K562 (cell line): ENCODE measurements at regions not wholly inside any gene's neighbourhood (a gene's known extent, or its start where the extent isn't known, plus 50 kb on each side); places are given as distances from the start of the nearest gene placed in this dataset.

Source experiments
- ATAC-seq: fragments of 200-7000 bp; cut with Tn5 transposase; 3 replicates; pipeline ENCODE4 v1.9.1; 2020; ENCODE audit warnings: moderate library complexity
- BruUV-seq: library from RNA; stranded (reverse); fragments of 400-500 nt; replicated peaks from 2 replicates; lab custom pipeline; 2021; lab: Mats Ljungman, UMichigan
- CTCF ChIA-PET: fragments of 300-600 bp; formaldehyde crosslinking; extraction: SDS; loops from one replicate; lab custom pipeline; 2021; ENCODE audit warnings: low intra/inter-chr PET ratio; lab: Yijun Ruan, JAX
- POLR2A ChIA-PET: fragments of 300-600, 350-650 bp; sonication (Branson Sonifier 250); formaldehyde crosslinking; extraction: SDS; loops from one replicate; lab custom pipeline; 2021; ENCODE audit warnings: antibody characterized with exemption, inconsistent platforms; lab: Yijun Ruan, JAX
- DNase-seq, 4 experiments: peaks; one replicate each; pipeline versions ENCODE4 v3.0.0 to v3.0.0-alpha.2; 2011 to 2018; ENCODE audit warnings: low spot score in 3 of 4, mixed read lengths in 3 of 4; ENCODE audit errors: extremely low read depth in 1 of 4
- FAIRE-seq: peaks from 2 replicates; lab custom pipeline; 2011; peaks lifted over from hg19 to GRCh38; lab: Jason Lieb, UNC
- H2AFZ ChIP-seq: 2 replicates; pipeline ENCODE4 v1.6.0; 2011; ENCODE audit warnings: low read depth, low read length, control low read depth, inconsistent platforms
- H3K27ac ChIP-seq: fragments of 200-600 bp; 3 replicates; pipeline ENCODE4 v1.8.0; 2011; ENCODE audit warnings: low read depth, mild to moderate bottlenecking, control low read depth, inconsistent platforms, low read length, moderate library complexity, mixed read lengths; ENCODE audit errors: extremely low read depth
- H3K27me3 ChIP-seq, 2 experiments: fragments of 300-600 bp in 1 of 2; 2 replicates in 1 of 2; 3 replicates in 1 of 2; pipeline versions ENCODE4 v1.6.0 to v1.8.0; 2011; ENCODE audit warnings: inconsistent platforms in 2 of 2, low read length in 2 of 2, mild to moderate bottlenecking in 1 of 2, mixed read lengths in 1 of 2, moderate library complexity in 1 of 2; ENCODE audit not compliant: control insufficient read depth in 2 of 2, insufficient read depth in 2 of 2
- H3K36me3 ChIP-seq: fragments of 300-600 bp; 3 replicates; pipeline ENCODE4 v1.8.0; 2011; ENCODE audit warnings: mild to moderate bottlenecking, low read length, inconsistent platforms; ENCODE audit not compliant: control insufficient read depth, insufficient read depth
- H3K4me1 ChIP-seq, 2 experiments: fragments of 200-600 bp in 1 of 2; replicated peaks in 1 of 2; 2 replicates in 1 of 2; 3 replicates in 1 of 2; pipeline versions ENCODE4 v1.5.1 to v1.8.0; 2011; ENCODE audit warnings: inconsistent platforms in 2 of 2, low read length in 2 of 2, mild to moderate bottlenecking in 1 of 2, mixed read lengths in 1 of 2, moderate library complexity in 1 of 2; ENCODE audit not compliant: control insufficient read depth in 2 of 2, insufficient read depth in 2 of 2
- H3K4me2 ChIP-seq: 2 replicates; pipeline ENCODE4 v1.6.1; 2011; ENCODE audit warnings: low read length, control low read depth, inconsistent platforms, mixed read lengths; ENCODE audit not compliant: insufficient read depth
- H3K4me3 ChIP-seq: fragments of 200-600 bp; sonication (generic), shearing (Covaris generic); 2 replicates; pipeline ENCODE4 v1.5.1; 2016; ENCODE audit warnings: control low read depth, inconsistent platforms
- H3K79me2 ChIP-seq: fragments of 200-600 bp; 3 replicates; pipeline ENCODE4 v1.8.0; 2011; ENCODE audit warnings: low read length, inconsistent platforms; ENCODE audit not compliant: control insufficient read depth, insufficient read depth
- H3K9ac ChIP-seq, 2 experiments: 2 replicates each; pipeline versions ENCODE4 v1.6.0 to v1.6.1; 2011; ENCODE audit warnings: low read depth in 2 of 2, low read length in 2 of 2, control low read depth in 1 of 2, inconsistent platforms in 1 of 2, mild to moderate bottlenecking in 1 of 2, mixed read lengths in 1 of 2; ENCODE audit not compliant: insufficient read depth in 1 of 2
- H3K9me1 ChIP-seq: one replicate; pipeline ENCODE4 v1.6.0; 2011; ENCODE audit warnings: inconsistent platforms, mild to moderate bottlenecking, low read length, moderate library complexity; ENCODE audit not compliant: control insufficient read depth, insufficient read depth
- H3K9me3 ChIP-seq: replicated peaks from 2 replicates; pipeline ENCODE4 v1.5.1; 2011; ENCODE audit warnings: low read depth, low read length, inconsistent platforms; ENCODE audit not compliant: control insufficient read depth, insufficient read depth
- H4K20me1 ChIP-seq: replicated peaks from 2 replicates; pipeline ENCODE4 v1.6.1; 2011; ENCODE audit warnings: low read length, inconsistent platforms, mixed read lengths; ENCODE audit not compliant: control insufficient read depth, insufficient read depth
- ARID2 ChIP-seq: fragments of 450-650 bp; IDR thresholded peaks from 2 replicates; pipeline ENCODE4 v1.6.1; 2017; ENCODE audit warnings: antibody characterized with exemption, mild to moderate bottlenecking
- CEBPG ChIP-seq, 3 experiments: fragments of 200-800 bp in 1 of 3; sonication (Bioruptor generic) in 1 of 3; sonication (generic) in 1 of 3; formaldehyde crosslinking in 1 of 3; IDR thresholded peaks in 2 of 3; conservative IDR thresholded peaks in 1 of 3; 2 replicates each; pipeline versions ENCODE4 v1.6.1 to v1.8.0; 2016 to 2022; ENCODE audit warnings: missing compliant biosample characterization in 2 of 3, missing genetic modification characterization in 2 of 3, mild to moderate bottlenecking in 1 of 3, missing genetic modification reagents in 1 of 3
- FOXA3 ChIP-seq, 2 experiments: fragments of 450-650 bp in 1 of 2; sonication (generic) in 1 of 2; formaldehyde crosslinking; IDR thresholded peaks in 1 of 2; conservative IDR thresholded peaks in 1 of 2; 2 replicates each; pipeline versions ENCODE4 v1.4.0 to v1.8.0; 2020 to 2022; ENCODE audit warnings: mild to moderate bottlenecking in 2 of 2, missing genetic modification reagents in 1 of 2
- GATAD2A ChIP-seq: fragments of 450-650 bp; IDR thresholded peaks from 2 replicates; pipeline ENCODE4 v1.6.1; 2017
- HNRNPUL1 ChIP-seq: fragments of 200-400 bp; formaldehyde crosslinking; IDR thresholded peaks from 2 replicates; pipeline ENCODE4 v1.6.1; 2017; ENCODE audit warnings: low read length
- LARP7 ChIP-seq: fragments of 450-650 bp; IDR thresholded peaks from 2 replicates; pipeline ENCODE4 v1.6.1; 2016
- MTA2 ChIP-seq: fragments of 450-650 bp; IDR thresholded peaks from 2 replicates; pipeline ENCODE4 v1.6.1; 2016; ENCODE audit warnings: low read depth
- NFE2 ChIP-seq: IDR thresholded peaks from 2 replicates; pipeline ENCODE4 v1.6.1; 2014; ENCODE audit warnings: antibody characterized with exemption, low read depth
- POLR2AphosphoS5 ChIP-seq: IDR thresholded peaks from 2 replicates; pipeline ENCODE4 v1.6.1; 2011; ENCODE audit warnings: mild to moderate bottlenecking, low read depth, low read length, moderate library complexity; ENCODE audit not compliant: control insufficient read depth, insufficient read depth
- SRSF1 ChIP-seq: fragments of 200-400 bp; formaldehyde crosslinking; IDR thresholded peaks from 2 replicates; pipeline ENCODE4 v1.6.1; 2017; ENCODE audit warnings: mild to moderate bottlenecking, low read depth, low read length, moderate library complexity
- STAG1 ChIP-seq: sonication (generic); formaldehyde crosslinking; IDR thresholded peaks from 2 replicates; pipeline ENCODE4 v1.5.0; 2020; ENCODE audit warnings: missing genetic modification reagents, borderline replicate concordance
- STAT5A ChIP-seq: IDR thresholded peaks from 2 replicates; pipeline ENCODE4 v1.6.1; 2012; ENCODE audit warnings: low read length, inconsistent platforms, borderline replicate concordance
- TAF7 ChIP-seq: fragments of 450-650 bp; IDR thresholded peaks from 2 replicates; pipeline ENCODE4 v1.6.1; 2016; ENCODE audit warnings: missing genetic modification characterization, missing compliant biosample characterization
- ZBTB1 ChIP-seq: sonication (generic); formaldehyde crosslinking; IDR thresholded peaks from 2 replicates; pipeline ENCODE4 v1.8.1; 2023; ENCODE audit warnings: missing genetic modification reagents, low read depth, mild to moderate bottlenecking, borderline replicate concordance
- ZNF12 ChIP-seq: sonication (generic); formaldehyde crosslinking; IDR thresholded peaks from 2 replicates; pipeline ENCODE4 v1.4.0; 2020; ENCODE audit warnings: mild to moderate bottlenecking, missing genetic modification reagents
- ZNF41 ChIP-seq: fragments of 250-450 bp; sonication (Bioruptor Pico); conservative IDR thresholded peaks from 2 replicates; pipeline ENCODE4 v1.4.0; 2020; ENCODE audit warnings: mild to moderate bottlenecking
- ZNF609 ChIP-seq: sonication (generic); formaldehyde crosslinking; IDR thresholded peaks from 2 replicates; pipeline ENCODE4 v1.8.1; 2023; ENCODE audit warnings: missing genetic modification reagents, mild to moderate bottlenecking, borderline replicate concordance
- WGBS: fragments of 100-300 bp; shearing (Covaris generic); methylation state at CpG from one replicate; pipeline ENCODE4 v1.1.6; 2016; ENCODE audit warnings: low coverage, mixed read lengths; ENCODE audit not compliant: insufficient coverage; ENCODE audit errors: missing lambda C conversion rate; 5-methylcytosine and 5-hydroxymethylcytosine counted together
- in situ Hi-C: fragments of 300-500 bp; cut with MboI; formaldehyde crosslinking; loops from 4 replicates; pipeline ENCODE4 v1.15.0; 2018; ENCODE audit warnings: inconsistent platforms, mixed read lengths
- intact Hi-C: fragments of 100-400 bp; cut with micrococcal nuclease; formaldehyde crosslinking; loops from 2 replicates; pipeline ENCODE4 v1.14.2; 2022
- TF ChIP-seq, protein P1 (sequence below): fragments of 200-400 bp; formaldehyde crosslinking; IDR thresholded peaks from 2 replicates; pipeline ENCODE4 v1.6.1; 2017; ENCODE audit warnings: mild to moderate bottlenecking, low read depth, low read length, moderate library complexity

GRCh38 chr7:68707958-68708357 is 890.3 kb upstream of the AUTS2 start:
- no peak overlapping the region for H3K4me2 ChIP-seq
- FAIRE-seq: no peak
- H4K20me1 ChIP-seq: no peaks in the 10 kb centered on the region
- no peaks in the 10 kb centered on the region; a peak in 1 of 5 replicates for H3K27me3 ChIP-seq
- intact Hi-C loops (no loop called here), in situ Hi-C loops (no loop called here)
- DNase-seq: no peak
- ATAC-seq: no peak
- CTCF ChIA-PET: no interaction called here
- H2AFZ ChIP-seq: no peak overlapping the region
- no peaks in the 10 kb centered on the region for H3K9me3 ChIP-seq
- POLR2A ChIA-PET: interaction anchor here (0.6 kb wide), 1 partner anchor 332 kb away, joined by 3 read pairs; no protein-coding TSS in a partner anchor
- H3K9me1 ChIP-seq: no peaks in the 10 kb centered on the region
- H3K4me1 ChIP-seq: no peaks in the 10 kb centered on the region
- no peak overlapping the region for H3K9ac ChIP-seq
- H3K36me3 ChIP-seq: no peaks in the 10 kb centered on the region
- no peak overlapping the region for H3K4me3 ChIP-seq
- H3K27ac ChIP-seq: no peak overlapping the region
- WGBS: 2% methylated on average over 6 of the region's 6 CpGs
- BruUV-seq: no TSS peak
- no peaks in the 10 kb centered on the region for H3K79me2 ChIP-seq
- TF ChIP-seq ZNF609 (CRISPR knock-in tag): no peak
- TF ChIP-seq TAF7 (tag): no peak
- TF ChIP-seq LARP7: no peak
- no peak for TF ChIP-seq CEBPG (CRISPR knock-in tag; IDR thresholded peaks at IDR 0.05)
- peak in 1 of 2 experiments; percentile 43; a peak in 1 of 4 replicates for TF ChIP-seq CEBPG (tag; conservative IDR thresholded peaks at IDR 0.05 in 1 of 2, IDR thresholded peaks at IDR 0.05 in 1 of 2)
- TF ChIP-seq ZBTB1: no peak
- peak; percentile 46 for TF ChIP-seq NFE2
- TF ChIP-seq, protein P1, sequence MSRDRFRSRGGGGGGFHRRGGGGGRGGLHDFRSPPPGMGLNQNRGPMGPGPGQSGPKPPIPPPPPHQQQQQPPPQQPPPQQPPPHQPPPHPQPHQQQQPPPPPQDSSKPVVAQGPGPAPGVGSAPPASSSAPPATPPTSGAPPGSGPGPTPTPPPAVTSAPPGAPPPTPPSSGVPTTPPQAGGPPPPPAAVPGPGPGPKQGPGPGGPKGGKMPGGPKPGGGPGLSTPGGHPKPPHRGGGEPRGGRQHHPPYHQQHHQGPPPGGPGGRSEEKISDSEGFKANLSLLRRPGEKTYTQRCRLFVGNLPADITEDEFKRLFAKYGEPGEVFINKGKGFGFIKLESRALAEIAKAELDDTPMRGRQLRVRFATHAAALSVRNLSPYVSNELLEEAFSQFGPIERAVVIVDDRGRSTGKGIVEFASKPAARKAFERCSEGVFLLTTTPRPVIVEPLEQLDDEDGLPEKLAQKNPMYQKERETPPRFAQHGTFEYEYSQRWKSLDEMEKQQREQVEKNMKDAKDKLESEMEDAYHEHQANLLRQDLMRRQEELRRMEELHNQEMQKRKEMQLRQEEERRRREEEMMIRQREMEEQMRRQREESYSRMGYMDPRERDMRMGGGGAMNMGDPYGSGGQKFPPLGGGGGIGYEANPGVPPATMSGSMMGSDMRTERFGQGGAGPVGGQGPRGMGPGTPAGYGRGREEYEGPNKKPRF: no peak
- TF ChIP-seq GATAD2A: no peak
- TF ChIP-seq FOXA3 (CRISPR knock-in tag; conservative IDR thresholded peaks at IDR 0.05 in 1 of 2, IDR thresholded peaks at IDR 0.05 in 1 of 2): no peak
- TF ChIP-seq POLR2AphosphoS5: no peak
- no peak for TF ChIP-seq HNRNPUL1
- TF ChIP-seq STAT5A: no peak
- TF ChIP-seq ZNF12 (CRISPR knock-in tag): no peak
- no peak for TF ChIP-seq ARID2
- no peak for TF ChIP-seq MTA2
- no peak for TF ChIP-seq STAG1 (CRISPR knock-in tag)
- no peak for TF ChIP-seq SRSF1
- TF ChIP-seq ZNF41 (CRISPR knock-in tag): no peak
